ENCODE measurements at regions not wholly inside any gene's neighbourhood (a gene's known extent, or its start where the extent isn't known, plus 50 kb on each side); places are given as distances from the start of the nearest gene placed in this dataset.

DNA sequence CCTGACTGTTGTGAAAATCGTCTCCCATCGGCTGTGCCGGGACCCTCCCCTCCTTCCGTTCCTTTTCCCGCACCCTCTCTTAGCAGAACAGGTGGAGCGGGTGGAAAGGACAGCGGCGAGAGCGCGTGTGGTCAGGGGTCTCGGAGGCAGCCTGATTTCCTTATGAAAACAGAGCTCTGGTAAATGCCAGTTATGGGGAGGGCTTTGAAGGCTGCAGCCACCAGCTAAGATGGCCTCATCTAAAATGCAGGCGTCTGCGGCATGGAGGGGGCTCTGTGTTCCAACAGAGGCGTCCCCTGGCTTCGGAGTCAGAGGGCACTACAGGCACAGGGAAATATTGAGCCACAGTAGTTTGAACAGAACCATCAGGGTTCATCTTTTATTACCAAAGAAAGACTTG lies 93.8 kb upstream of the SOX1 start:
- Histone ChIP-seq H3K36me3 (no peaks in the 10 kb centered on the region), H3K4me3 (no peak overlapping the region), H3K4me1 (no peaks in the 10 kb centered on the region), H3K27ac (no peak overlapping the region), H3K27me3 (peaks cover 20 to 85% of the 10 kb centered on the region in 2 donors), H3K9me3 (peaks cover 0 to 4% of the 10 kb centered on the region in 2 donors)
- no peak for ATAC-seq
- intact Hi-C loops (cut with DNase I): no loop called here
- TF ChIP-seq, protein P1, sequence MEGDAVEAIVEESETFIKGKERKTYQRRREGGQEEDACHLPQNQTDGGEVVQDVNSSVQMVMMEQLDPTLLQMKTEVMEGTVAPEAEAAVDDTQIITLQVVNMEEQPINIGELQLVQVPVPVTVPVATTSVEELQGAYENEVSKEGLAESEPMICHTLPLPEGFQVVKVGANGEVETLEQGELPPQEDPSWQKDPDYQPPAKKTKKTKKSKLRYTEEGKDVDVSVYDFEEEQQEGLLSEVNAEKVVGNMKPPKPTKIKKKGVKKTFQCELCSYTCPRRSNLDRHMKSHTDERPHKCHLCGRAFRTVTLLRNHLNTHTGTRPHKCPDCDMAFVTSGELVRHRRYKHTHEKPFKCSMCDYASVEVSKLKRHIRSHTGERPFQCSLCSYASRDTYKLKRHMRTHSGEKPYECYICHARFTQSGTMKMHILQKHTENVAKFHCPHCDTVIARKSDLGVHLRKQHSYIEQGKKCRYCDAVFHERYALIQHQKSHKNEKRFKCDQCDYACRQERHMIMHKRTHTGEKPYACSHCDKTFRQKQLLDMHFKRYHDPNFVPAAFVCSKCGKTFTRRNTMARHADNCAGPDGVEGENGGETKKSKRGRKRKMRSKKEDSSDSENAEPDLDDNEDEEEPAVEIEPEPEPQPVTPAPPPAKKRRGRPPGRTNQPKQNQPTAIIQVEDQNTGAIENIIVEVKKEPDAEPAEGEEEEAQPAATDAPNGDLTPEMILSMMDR (IDR thresholded peaks at IDR 0.05): no peak
- DNase-seq: no peak

DNA sequence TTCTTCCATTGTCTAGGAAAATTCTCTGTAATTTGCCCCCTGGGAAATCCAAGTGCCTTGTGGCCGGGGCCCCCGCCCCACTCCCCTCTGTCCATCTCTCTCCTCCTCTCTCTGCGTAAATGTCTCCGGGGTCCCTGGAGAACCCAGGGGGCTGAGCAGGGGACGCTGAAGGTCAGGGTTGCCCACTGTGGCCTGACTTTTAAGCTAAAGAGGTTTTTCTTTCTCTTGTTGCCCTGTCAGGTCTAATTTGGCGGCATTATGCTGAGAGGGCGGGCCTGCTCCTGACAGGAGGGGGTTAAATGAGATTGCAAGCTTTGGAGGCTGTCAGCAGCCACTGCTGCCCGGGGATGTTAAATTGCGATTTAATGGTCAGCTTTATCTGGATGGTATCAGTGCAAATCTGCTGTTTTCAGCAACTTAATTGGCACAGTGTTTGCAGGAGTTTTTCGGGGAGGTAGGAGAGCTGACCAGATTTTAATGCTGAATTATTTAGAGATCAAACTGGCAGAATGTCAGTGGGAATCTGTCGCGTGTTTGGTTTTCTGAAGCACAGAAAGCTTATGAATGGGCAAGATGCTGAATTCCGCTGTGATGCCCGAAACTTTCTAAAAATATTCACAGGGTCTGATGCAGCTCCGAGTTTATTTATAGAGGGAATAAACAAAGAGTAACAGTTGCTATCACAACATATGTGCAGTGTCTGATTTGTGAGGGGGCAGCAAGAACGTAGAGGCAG lies 93.2 kb upstream of the SOX1 start:
- ATAC-seq (no peak), DNase-seq (peak in 2 of 4 donors; percentile 40 to 64)
- Histone ChIP-seq H3K4me1 (no peaks in the 10 kb centered on the region), H3K27me3 (peaks cover 20 to 82% of the 10 kb centered on the region in 2 donors), H3K9me3 (peaks cover 0 to 4% of the 10 kb centered on the region in 2 donors), H3K27ac (no peak overlapping the region), H3K4me3 (no peak overlapping the region), H3K36me3 (no peaks in the 10 kb centered on the region)
- TF ChIP-seq, protein P1 (IDR thresholded peaks at IDR 0.05): no peak
- intact Hi-C loops (cut with DNase I): no loop called here

DNA sequence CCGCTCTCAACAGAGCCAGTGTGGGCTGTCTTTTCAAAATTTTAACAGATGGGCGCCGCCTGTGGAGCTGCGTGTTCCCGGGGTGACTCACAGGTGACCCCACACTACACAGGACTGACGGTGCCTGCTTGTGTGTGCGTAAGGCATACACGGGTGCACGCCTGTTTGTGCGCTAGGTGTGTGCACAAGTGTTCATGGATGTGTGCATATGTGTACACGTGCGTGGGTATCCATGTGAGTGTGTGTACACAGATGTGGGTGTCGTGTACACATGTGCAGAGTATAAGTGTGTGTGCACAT lies 92.7 kb upstream of the SOX1 start:
- Histone ChIP-seq H3K36me3 (no peaks in the 10 kb centered on the region), H3K4me1 (no peaks in the 10 kb centered on the region), H3K27ac (no peak overlapping the region), H3K9me3 (peaks cover 0 to 4% of the 10 kb centered on the region in 2 donors), H3K27me3 (peaks cover 20 to 84% of the 10 kb centered on the region in 2 donors), H3K4me3 (no peak overlapping the region)
- TF ChIP-seq, protein P1 (IDR thresholded peaks at IDR 0.05): no peak
- ATAC-seq: no peak
- DNase-seq: no peak
- intact Hi-C loops (cut with DNase I): no loop called here

DNA sequence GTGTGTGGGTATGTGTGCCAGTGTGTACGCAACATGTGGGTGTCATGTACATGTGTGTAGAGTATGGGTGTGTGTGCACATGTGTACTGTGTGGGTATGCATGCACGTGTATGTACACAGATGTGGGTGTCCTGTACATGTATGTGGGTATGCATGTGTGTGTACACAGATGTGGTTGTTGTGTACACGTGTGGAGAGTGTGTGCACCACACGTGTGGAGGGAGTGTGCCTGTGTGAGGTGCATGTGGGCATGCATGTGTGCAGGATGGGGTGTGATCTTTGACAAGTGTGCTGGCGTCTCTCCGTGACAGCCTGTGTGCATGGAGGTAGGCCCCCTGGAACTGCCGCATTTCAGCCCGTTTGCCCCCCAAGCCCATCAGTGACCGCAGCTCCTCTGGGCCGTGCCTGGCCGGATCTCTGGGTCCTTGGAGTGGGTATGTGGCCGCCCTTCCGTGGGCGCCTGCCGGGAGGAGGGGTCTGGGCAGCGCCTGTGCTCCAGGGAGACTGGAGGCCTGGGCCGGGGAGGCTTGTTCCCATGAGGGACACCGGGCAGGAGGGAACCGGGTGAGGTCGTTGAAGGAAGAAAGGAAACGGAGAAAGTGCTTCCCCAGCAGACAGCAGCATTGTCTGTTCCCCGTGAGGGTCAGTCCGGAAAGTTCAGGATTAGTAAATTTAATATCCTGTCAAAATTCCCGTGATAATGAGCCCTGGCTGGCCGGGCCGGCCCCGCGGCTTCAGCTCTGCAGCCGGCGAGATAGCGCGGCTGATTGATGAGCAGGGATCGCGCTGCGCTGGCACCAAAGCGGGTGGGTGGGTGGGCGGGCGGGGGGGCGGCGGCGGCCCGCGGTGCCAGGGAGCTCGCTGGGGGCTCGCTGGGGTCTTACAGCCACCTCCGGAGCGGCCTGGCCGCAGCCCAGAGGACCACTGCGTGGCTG lies 91.1 kb upstream of the SOX1 start:
- Histone ChIP-seq H3K4me1 (no peaks in the 10 kb centered on the region), H3K27me3 (peaks cover 20 to 78% of the 10 kb centered on the region in 2 donors), H3K9me3 (peaks cover 0 to 4% of the 10 kb centered on the region in 2 donors), H3K36me3 (no peaks in the 10 kb centered on the region), H3K4me3 (no peak overlapping the region), H3K27ac (no peak overlapping the region)
- no peak for ATAC-seq
- no peak for DNase-seq
- intact Hi-C loops (cut with DNase I): no loop called here
- TF ChIP-seq, protein P1 (IDR thresholded peaks at IDR 0.05): no peak
